Osteoblast (primary cell): ENCODE measurements at regions not wholly inside any gene's neighbourhood (a gene's known extent, or its start where the extent isn't known, plus 50 kb on each side); places are given as distances from the start of the nearest gene placed in this dataset.

ENCODE experiments used
- DNase-seq: peaks from one replicate; pipeline ENCODE4 v3.0.0; 2011; ENCODE audit warnings: low spot score, mixed read lengths; ENCODE audit not compliant: insufficient read length; ENCODE audit errors: missing footprints
- H2AFZ ChIP-seq: 2 replicates; pipeline ENCODE4 v1.6.0; 2011; ENCODE audit warnings: mild to moderate bottlenecking, low read length
- H3K27ac ChIP-seq: 2 replicates; pipeline ENCODE4 v1.5.1; 2011; ENCODE audit warnings: mild to moderate bottlenecking, low read depth, low read length, moderate library complexity
- H3K27me3 ChIP-seq: 2 replicates; pipeline ENCODE4 v1.6.0; 2012; ENCODE audit warnings: mild to moderate bottlenecking, control low read depth, inconsistent platforms, low read length, moderate library complexity; ENCODE audit not compliant: insufficient read depth
- H3K36me3 ChIP-seq: 2 replicates; pipeline ENCODE4 v1.5.1; 2011; ENCODE audit warnings: mild to moderate bottlenecking, low read length, control low read depth, moderate library complexity; ENCODE audit not compliant: insufficient read depth
- H3K4me1 ChIP-seq: 2 replicates; pipeline ENCODE4 v1.5.1; 2011; ENCODE audit warnings: mild to moderate bottlenecking, low read length, control low read depth, moderate library complexity; ENCODE audit not compliant: insufficient read depth
- H3K4me2 ChIP-seq: 2 replicates; pipeline ENCODE4 v1.6.0; 2011; ENCODE audit warnings: mild to moderate bottlenecking, low read length; ENCODE audit not compliant: insufficient read depth
- H3K4me3 ChIP-seq: fragments of 200-600 bp; sonication (generic); 3 replicates; pipeline ENCODE4 v1.5.1; 2012; ENCODE audit warnings: mild to moderate bottlenecking, low read length, inconsistent platforms; ENCODE audit not compliant: insufficient read depth
- H3K79me2 ChIP-seq: 2 replicates; pipeline ENCODE4 v1.6.0; 2012; ENCODE audit warnings: mild to moderate bottlenecking, low read length, control low read depth, inconsistent platforms; ENCODE audit not compliant: insufficient read depth
- H3K9me3 ChIP-seq: 2 replicates; pipeline ENCODE4 v1.5.1; 2011; ENCODE audit warnings: low read depth, low read length, control low read depth
- H4K20me1 ChIP-seq: 2 replicates; pipeline ENCODE4 v1.6.0; 2012; ENCODE audit warnings: mild to moderate bottlenecking, low read length, control low read depth; ENCODE audit not compliant: insufficient read depth
- TF ChIP-seq, protein P1 (sequence below): IDR thresholded peaks from 2 replicates; pipeline ENCODE4 v1.5.1; 2011; ENCODE audit warnings: mild to moderate bottlenecking, low read depth, low read length, moderate library complexity; ENCODE audit errors: extremely low read depth

DNA sequence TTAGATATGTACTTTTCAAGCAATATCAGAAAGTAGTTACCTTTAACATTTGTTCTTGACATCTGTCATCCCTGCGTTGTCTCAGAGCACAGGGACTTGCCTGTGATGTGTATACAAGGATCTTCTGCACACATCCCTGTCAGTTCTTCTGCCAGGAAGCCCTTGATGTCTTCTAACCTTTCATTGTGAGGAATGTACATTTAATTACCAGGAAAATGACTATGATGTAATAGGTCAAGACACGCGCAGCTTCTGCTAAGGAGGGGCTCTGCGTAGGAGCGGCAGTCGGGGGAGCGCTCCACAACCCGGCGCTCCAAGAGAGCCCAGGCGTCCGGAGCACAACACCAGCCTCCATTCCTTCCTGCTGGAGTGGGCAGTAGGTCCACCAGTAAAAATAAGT lies 119.7 kb downstream of the IRX2 start:
- Histone ChIP-seq H3K27ac (no peak overlapping the region), H3K27me3 (no peaks in the 10 kb centered on the region), H3K79me2 (no peaks in the 10 kb centered on the region), H3K4me2 (no peak overlapping the region), H3K36me3 (no peaks in the 10 kb centered on the region), H3K9me3 (no peaks in the 10 kb centered on the region), H3K4me1 (no peaks in the 10 kb centered on the region), H2AFZ (no peak overlapping the region), H3K4me3 (no peak overlapping the region), H4K20me1 (no peaks in the 10 kb centered on the region)
- no peak for DNase-seq
- TF ChIP-seq, protein P1, sequence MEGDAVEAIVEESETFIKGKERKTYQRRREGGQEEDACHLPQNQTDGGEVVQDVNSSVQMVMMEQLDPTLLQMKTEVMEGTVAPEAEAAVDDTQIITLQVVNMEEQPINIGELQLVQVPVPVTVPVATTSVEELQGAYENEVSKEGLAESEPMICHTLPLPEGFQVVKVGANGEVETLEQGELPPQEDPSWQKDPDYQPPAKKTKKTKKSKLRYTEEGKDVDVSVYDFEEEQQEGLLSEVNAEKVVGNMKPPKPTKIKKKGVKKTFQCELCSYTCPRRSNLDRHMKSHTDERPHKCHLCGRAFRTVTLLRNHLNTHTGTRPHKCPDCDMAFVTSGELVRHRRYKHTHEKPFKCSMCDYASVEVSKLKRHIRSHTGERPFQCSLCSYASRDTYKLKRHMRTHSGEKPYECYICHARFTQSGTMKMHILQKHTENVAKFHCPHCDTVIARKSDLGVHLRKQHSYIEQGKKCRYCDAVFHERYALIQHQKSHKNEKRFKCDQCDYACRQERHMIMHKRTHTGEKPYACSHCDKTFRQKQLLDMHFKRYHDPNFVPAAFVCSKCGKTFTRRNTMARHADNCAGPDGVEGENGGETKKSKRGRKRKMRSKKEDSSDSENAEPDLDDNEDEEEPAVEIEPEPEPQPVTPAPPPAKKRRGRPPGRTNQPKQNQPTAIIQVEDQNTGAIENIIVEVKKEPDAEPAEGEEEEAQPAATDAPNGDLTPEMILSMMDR = no peak

DNA sequence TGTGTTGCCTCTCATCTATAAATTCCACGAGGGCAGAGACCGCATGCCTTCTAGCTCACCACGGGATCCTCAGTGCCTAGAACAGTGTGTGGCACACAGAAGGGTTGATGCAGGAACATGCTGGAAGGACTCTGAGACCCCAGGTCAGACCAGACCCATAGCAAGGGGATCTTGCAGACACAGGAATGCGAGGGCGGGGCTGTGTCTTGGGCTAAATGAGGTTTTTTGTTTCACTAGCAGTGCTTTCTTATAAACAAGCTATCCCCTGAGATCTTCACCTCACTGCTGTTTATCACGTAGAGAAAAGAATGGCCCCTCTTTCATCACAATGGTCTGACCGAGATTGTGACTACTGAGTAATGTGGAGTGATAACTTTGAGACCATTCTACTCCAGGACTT lies 122.4 kb downstream of the IRX2 start:
- Histone ChIP-seq H3K4me3 (no peak overlapping the region), H3K4me2 (no peak overlapping the region), H3K79me2 (no peaks in the 10 kb centered on the region), H2AFZ (no peak overlapping the region), H4K20me1 (no peaks in the 10 kb centered on the region), H3K27ac (no peak overlapping the region), H3K4me1 (no peaks in the 10 kb centered on the region), H3K27me3 (no peaks in the 10 kb centered on the region), H3K36me3 (no peaks in the 10 kb centered on the region), H3K9me3 (peaks cover 2% of the 10 kb centered on the region)
- no peak for DNase-seq
- TF ChIP-seq, protein P1 = no peak

DNA sequence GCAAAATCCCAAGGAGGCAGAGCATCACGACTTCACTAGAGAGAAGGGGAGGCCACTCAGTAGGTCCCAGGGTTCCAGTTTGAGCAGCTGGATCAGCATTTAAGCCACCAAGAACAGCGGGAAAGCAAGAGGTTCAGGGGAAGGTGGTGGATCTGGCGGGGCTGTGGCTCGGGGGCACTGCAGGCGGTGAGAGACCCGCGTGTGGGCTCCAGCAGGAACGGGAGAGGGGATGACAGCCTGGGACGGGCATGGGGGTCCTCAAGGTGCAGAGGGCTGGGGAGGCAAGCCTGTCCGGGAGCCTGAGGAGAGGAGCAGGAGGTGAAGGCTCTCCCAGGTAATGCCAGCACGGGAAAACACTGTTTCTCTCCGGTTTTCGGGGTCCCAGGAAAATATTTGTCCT lies 123.6 kb downstream of the IRX2 start:
- Histone ChIP-seq H3K27me3 (no peaks in the 10 kb centered on the region), H3K4me1 (no peaks in the 10 kb centered on the region), H3K27ac (no peak overlapping the region), H3K4me2 (no peak overlapping the region), H3K4me3 (no peak overlapping the region), H2AFZ (no peak overlapping the region), H3K79me2 (no peaks in the 10 kb centered on the region), H3K9me3 (peaks cover 2% of the 10 kb centered on the region), H4K20me1 (no peaks in the 10 kb centered on the region), H3K36me3 (no peaks in the 10 kb centered on the region)
- DNase-seq = no peak
- TF ChIP-seq, protein P1 = no peak

DNA sequence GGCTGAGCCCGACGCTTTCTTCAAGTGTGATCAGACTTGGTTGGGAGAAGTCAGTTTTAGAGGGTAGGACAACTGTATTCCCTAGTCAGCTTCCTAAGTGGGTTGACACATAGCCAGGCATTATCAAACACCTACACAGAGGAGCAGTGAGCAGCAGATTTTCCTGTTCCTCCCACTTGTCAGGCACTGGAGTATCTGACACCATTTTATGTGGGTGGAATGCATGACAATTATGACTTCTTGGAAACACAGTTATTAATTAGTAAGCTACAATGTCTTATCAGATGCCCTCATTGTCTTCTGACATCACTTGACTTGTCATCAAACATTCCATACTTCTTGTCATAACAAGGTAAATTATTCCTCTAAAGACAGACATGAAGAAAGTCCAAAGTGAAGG lies 124.9 kb downstream of the IRX2 start:
- Histone ChIP-seq H3K9me3 (peaks cover 2% of the 10 kb centered on the region), H3K4me1 (no peaks in the 10 kb centered on the region), H3K36me3 (no peaks in the 10 kb centered on the region), H3K27me3 (no peaks in the 10 kb centered on the region), H3K4me2 (no peak overlapping the region), H3K79me2 (no peaks in the 10 kb centered on the region), H3K4me3 (no peak overlapping the region), H2AFZ (no peak overlapping the region), H4K20me1 (no peaks in the 10 kb centered on the region), H3K27ac (no peak overlapping the region)
- TF ChIP-seq, protein P1 = no peak
- DNase-seq = no peak
